NCI-H2196 (cell line): ENCODE measurements at regions not wholly inside any gene's neighbourhood (a gene's known extent, or its start where the extent isn't known, plus 50 kb on each side); places are given as distances from the start of the nearest gene placed in this dataset.

ENCODE experiments used
- DNase-seq: peaks from one replicate; lab custom pipeline; 2025; ENCODE audit not compliant: unreplicated experiment; lab: John Stamatoyannopoulos, UW

DNA sequence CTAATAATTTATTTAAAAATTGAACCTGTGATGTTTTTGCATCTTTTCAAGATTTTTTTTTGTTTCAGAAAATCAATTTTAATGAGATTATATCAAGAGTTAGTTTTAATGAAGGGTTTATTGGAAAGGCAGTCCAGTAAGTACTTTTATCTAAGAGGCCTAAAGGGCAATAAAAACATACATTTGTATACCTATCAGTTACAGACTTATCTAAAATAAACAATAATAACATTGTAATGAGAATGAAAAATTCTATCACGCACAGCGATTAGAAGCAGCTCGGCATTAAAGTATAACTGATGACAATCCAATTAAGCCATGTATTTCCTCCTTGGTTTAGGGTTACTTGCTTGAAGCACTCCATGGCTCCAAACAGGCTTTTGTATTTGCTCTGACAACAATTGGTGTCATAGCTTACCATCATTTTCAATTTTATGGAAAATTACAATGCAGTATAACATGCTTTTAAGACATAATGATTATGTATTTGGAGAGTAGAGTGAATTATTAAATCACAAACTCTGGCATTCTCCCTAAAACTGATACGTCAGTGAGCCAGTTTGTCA is 629.4 kb downstream of the TSN start:
- DNase-seq: peak; percentile 74

- DNase-seq: no peak
Measured at GRCh38 chr2:122388208-122388607, 632.8 kb downstream of the TSN start.

DNA sequence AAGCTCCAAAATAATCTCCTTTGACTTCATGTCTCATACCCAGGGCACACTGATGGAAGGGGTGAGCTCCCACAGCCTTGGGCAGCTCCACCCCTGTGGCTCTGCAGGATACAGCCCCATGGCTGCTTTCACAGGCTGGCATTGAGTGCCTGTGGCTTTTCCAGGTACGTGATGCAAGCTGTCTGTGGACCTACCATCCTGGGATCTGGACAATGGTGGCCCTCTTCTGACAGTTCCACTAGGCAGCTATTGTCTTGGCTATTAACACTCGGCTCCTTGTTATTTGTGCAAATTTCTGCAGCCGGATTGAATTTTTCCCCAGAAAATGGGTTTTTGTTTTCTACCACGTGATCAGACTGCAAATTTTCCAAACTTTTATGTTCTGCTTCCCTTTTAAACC is 634.2 kb downstream of the TSN start:
- no peak for DNase-seq

- no peak for DNase-seq
Measured at GRCh38 chr2:122390406-122390805, 635.0 kb downstream of the TSN start.

DNA sequence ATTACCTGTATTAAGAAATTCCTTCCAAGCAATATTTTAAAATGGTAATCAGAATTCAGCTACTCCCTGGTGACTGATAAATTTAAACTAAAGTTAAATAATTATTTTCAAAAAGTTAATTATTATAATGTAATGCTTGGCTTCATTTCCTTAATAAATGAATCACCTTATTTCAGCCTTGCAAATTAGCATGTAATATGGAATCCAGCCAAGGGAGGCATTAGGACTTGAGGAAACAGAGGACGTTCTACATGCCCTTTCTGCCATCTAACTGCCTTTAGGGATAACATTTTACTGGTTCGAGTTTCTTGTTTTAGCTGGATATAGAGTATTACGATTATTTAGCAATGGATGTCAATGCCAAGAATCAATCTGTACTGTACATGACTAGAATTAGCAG is 636.3 kb downstream of the TSN start:
- no peak for DNase-seq

DNA sequence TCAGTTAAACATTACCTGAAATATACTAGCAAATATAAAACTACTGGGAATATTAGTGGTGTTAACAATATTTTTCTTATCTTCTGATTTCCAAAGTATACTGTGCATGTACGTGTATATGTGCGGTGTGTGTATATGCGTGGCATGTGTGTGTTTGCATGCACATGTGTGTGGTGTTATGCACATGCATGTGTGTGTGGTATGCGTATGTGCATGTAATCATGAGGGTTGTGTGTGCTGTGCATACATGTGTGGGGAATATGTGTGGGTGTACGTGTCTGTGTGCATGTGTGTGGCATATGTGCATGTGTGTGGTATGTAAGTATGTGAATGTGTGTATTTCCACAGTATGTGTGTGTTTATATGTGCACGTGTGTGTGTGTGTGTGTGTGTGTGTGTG is 640.2 kb downstream of the TSN start:
- no peak for DNase-seq

DNA sequence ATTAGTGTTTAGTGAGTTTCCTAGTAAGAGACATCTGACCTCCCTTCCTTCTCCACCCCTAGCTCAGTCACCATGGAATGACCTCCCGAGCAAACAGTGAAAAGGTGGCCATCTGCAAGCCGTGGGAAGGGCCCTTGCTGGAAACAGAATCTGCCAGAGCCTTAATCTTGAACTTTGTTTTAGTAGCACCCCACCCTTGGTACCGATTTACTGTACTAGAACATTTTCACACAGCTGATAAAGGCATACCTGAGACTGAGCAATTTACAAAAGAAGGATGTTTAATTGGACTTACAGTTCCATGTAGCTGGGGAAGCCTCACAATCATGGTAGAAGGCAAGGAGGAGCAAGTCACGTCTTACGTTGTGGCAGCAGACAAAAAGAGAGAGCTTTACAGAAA is 655.8 kb downstream of the TSN start:
- no peak for DNase-seq

DNA sequence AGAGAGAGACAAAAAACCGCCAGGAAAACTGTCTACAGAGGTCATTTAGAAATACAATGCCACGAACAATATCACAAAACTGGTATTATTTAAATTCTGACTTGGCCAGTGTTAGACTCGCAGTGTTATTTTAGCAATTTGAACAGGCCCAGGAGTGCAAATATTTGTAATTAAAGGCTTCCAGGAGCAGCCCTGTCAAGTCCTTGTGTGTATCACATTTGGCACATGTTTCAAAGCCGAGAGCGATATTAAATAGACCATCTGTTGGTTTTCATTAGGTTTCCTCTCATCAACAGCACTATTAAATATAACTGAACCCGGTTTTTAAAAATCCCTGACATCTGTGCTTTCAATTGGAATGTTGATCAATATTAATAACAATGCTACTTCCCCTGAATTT is 656.9 kb downstream of the TSN start:
- peak; percentile 66 for DNase-seq

GRCh38 chr2:122414902-122415301 is 659.5 kb downstream of the TSN start:
- peak; percentile 25 for DNase-seq

DNA sequence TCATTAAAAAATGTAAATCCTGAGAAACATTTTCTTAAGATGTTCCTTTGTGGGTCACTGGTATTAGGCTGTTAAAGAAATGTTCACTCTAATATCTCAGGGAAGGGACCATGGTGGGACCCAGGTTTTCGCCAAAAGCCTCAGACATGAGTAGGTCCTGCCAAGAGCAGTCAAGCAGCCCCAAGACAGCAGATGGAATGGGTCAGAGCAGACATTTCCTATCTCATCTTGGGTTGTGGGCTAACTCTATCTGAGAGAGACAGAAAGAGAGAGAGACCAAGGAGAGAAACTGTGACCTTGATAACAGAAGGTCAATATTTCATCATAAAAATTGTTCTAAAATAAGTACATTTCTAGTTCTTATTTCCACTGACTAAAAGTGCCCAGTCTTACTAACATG is 661.7 kb downstream of the TSN start:
- DNase-seq: no peak

DNA sequence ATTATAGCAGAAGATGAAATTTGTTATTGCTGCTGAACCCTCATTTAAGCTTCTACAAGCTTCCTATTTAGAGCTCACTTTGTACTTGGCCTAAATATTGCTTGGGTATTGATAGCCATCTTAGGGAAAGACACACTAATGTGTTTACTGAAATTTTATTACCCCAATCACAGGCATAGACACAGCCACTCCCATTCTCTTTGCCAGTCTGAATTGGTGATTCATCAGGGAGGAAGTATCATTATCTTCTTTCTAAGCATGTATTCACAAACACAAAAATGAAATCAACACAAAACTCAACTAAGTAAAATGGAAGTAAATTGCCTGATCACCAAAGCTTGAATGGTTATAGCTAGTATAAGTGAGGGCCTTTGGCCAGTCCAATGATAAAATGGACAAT is 666.3 kb downstream of the TSN start:
- no peak for DNase-seq

DNA sequence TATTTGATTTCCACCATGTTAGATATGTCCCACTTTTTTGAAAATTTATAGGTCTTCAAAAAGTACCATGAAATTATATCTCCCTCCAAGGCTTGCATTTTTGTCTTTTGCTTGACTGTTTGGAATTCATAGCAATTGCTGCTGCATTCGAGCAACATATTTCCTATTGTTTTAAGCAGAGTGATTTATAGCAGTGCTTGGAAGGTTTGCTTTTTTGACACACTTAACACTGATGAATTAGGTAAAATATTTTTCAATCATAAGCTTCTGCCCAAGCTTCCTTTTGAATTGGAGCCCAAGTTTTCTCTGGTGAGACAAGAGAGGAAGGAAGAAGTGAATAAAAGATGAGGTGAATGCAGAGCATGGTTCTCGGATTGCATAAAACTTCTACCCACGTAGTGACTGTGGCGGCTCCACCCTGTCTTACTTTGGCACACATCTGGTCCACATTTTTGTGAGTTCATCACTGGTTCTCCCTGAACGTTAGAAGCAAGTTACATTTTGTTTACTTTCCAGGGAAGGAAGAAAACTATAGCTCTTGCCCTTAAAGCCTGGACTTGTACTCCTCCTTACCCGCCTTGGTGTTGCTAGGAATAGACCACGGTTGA is 667.0 kb downstream of the TSN start:
- no peak for DNase-seq

- DNase-seq: no peak
Measured at GRCh38 chr2:122423934-122424333, 668.5 kb downstream of the TSN start.

- DNase-seq: no peak
Measured at GRCh38 chr2:122433123-122433754, 677.8 kb downstream of the TSN start.

DNA sequence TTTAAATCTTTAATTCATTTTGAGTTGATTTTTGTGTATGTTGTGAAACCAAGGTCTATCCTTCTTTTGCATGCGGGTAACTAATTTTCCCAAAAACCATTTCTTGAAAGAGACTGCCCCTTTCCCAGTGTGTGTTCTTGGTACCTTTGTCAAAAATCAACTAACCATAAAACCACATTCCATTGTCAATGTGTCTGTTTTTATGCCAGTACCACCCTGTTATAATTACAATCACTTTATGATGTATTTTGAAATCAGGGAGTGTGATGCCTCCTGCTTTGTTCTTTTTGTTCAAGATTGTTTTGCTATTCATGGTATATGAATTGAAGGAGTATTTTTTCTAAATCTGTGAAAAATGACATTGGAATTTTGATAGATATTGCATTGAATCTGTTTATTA is 689.6 kb downstream of the TSN start:
- DNase-seq: no peak

DNA sequence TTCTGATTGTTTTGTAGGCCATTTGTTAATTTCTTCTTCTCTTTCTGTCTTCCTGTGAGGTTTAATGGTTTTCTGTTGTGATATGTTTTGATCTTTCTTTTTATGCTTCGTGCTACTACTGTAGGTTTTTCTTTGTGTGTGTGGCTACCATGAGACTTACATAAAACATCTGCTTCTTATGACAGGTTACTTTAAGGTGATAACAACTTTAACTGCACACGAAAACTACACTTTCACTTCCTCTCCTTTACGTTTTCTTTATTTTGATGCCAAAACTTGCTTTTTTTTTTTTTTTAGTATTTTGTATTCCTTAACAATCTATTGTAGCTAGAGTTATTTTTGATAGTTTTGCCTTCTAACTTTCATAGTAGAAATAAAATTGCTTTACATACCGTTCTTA is 691.3 kb downstream of the TSN start:
- no peak for DNase-seq

DNA sequence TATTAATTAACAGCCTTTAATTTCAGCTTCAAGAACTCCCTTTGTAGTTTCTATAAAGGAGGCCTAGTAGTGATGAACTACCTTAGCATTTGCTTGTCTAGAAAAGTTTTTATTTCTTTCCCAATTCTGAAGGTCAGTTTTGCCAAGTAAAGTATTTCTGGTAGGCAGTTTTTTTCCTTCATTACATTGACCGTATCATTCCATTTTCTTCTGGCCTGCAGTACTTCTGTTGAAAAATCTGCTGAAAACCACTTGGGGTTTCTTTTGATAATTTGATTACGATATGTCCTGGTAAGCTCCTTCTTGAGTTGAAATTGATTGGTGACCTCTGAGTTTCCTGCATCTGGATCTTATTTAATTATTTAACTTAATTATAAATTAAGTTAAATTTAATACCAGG is 691.8 kb downstream of the TSN start:
- DNase-seq: no peak

DNA sequence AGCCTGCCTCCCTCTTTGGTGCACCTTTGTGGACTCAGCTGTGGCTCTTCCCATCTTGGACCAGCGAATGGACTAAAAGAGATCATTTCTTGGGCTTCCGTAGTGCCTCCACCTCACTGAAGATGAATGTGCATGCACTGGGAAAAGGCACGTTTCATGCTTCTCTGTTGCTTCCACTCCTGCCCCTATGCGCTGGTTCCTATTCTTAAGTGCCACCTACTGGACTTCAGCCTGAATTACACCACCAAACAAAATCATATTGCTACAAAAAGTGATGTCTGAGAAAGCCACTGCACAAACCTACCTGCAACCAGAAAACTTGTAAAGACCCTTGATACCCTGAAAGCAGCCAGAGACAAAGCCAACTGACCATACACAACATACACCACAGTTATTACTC is 695.6 kb downstream of the TSN start:
- DNase-seq: no peak

GRCh38 chr2:122451697-122452096 is 696.2 kb downstream of the TSN start:
- DNase-seq: no peak

GRCh38 chr2:122469147-122469546 is 713.7 kb downstream of the TSN start:
- no peak for DNase-seq

DNA sequence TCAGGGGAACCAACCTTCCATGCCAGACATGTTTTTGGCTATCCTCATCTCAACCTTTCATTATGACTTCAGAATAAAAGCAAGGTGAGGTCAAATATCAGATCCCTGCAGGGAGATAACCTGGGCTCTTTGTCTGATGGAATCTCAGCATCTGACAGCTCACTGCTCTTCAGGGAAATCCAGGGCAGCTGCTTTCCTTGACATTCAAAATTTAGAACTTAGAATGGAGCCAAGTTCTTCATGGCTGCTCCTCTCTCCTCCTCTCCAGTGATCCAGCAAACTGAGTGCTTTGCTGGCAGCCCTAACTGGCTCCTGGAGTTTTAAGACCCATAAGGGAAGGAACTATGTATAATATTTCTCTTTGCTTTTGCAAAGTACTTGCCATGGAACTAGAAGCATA is 716.3 kb downstream of the TSN start:
- no peak for DNase-seq

DNA sequence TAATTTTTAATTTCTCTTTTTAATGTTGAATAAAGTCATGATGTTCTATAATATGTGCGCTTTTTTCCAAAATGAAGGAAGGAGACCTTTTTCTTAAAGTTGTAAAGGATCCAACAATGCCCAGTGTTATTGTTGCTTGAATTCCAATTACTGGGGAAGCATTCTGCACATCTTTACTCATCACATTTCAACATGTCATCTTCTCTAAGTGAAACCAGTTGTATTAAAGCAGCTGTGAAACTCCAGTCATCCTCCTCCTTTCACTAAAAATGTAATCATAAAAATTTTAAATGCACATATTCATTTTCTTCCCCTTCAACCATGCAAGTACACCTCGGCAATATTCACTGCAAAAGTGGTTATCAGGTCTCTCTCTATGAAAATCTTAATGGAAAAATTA is 722.7 kb downstream of the TSN start:
- no peak for DNase-seq

- no peak for DNase-seq
Measured at GRCh38 chr2:122478771-122479170, 723.3 kb downstream of the TSN start.
